Parathyroid adenoma (tissue), 2 donors: ENCODE measurements at regions not wholly inside any gene's neighbourhood (a gene's known extent, or its start where the extent isn't known, plus 50 kb on each side); places are given as distances from the start of the nearest gene placed in this dataset.

Source experiments
- H2AFZ ChIP-seq: fragments of 300-600 bp; sonication (generic); one replicate; pipeline ENCODE4 v1.7.0; 2017; ENCODE audit warnings: antibody characterized with exemption, mild to moderate bottlenecking
- H3K27ac ChIP-seq: fragments of 300-600 bp; sonication (generic); one replicate; pipeline ENCODE4 v1.7.0; 2017
- H3K27me3 ChIP-seq: fragments of 300-600 bp; sonication (generic); one replicate; pipeline ENCODE4 v1.7.0; 2017; ENCODE audit warnings: low read length; ENCODE audit not compliant: control insufficient read depth, insufficient read depth
- H3K36me3 ChIP-seq: fragments of 300-600 bp; sonication (generic); one replicate; pipeline ENCODE4 v1.7.0; 2017; ENCODE audit warnings: low read length; ENCODE audit not compliant: control insufficient read depth, insufficient read depth
- H3K4me1 ChIP-seq: fragments of 300-600 bp; sonication (generic); one replicate; pipeline ENCODE4 v1.7.0; 2017; ENCODE audit warnings: control low read depth
- H3K4me2 ChIP-seq: fragments of 300-600 bp; sonication (generic); one replicate; pipeline ENCODE4 v1.7.0; 2017; ENCODE audit warnings: low read length
- H3K4me3 ChIP-seq: fragments of 300-600 bp; sonication (generic); one replicate; pipeline ENCODE4 v1.7.0; 2017; ENCODE audit warnings: low read depth, low read length
- H3K79me2 ChIP-seq: fragments of 300-600 bp; sonication (generic); one replicate; pipeline ENCODE4 v1.7.0; 2017; ENCODE audit warnings: control low read depth
- H3K9ac ChIP-seq: fragments of 300-600 bp; sonication (generic); one replicate; pipeline ENCODE4 v1.7.0; 2017; ENCODE audit warnings: mild to moderate bottlenecking
- H3K9me3 ChIP-seq: fragments of 300-600 bp; sonication (generic); one replicate; pipeline ENCODE4 v1.7.0; 2017; ENCODE audit warnings: low read length; ENCODE audit not compliant: control insufficient read depth
- TF ChIP-seq, protein P1 (sequence below): fragments of 300-600 bp; sonication (generic); IDR thresholded peaks from one replicate; pipeline ENCODE4 v1.7.0; 2017; ENCODE audit warnings: antibody characterized with exemption, mild to moderate bottlenecking
- donor health status: primary hyperparathyroidism.

DNA sequence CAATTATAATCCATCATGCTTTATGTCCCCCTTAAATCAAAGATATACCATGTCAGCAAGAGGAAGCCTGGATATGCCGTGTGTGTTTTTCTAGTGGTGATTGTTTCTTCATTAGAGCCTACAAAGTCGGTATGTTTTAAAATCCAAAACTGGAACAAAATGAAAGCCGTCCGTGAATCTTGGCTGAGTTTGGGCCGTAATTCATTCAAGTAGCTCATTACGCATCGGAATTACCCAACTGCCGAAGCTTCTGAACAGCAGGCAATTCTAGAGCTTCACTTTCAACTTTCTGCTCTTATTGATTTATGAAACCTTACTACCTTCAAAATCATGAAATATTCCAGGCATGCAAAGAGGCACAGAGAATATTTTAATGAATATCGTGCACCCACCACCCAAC is 224.7 kb downstream of the AACS start:
- H3K27me3 ChIP-seq: no peaks in the 10 kb centered on the region
- no peaks in the 10 kb centered on the region for H3K4me1 ChIP-seq
- H3K9me3 ChIP-seq: no peaks in the 10 kb centered on the region
- H3K4me2 ChIP-seq: no peak overlapping the region
- TF ChIP-seq, protein P1, sequence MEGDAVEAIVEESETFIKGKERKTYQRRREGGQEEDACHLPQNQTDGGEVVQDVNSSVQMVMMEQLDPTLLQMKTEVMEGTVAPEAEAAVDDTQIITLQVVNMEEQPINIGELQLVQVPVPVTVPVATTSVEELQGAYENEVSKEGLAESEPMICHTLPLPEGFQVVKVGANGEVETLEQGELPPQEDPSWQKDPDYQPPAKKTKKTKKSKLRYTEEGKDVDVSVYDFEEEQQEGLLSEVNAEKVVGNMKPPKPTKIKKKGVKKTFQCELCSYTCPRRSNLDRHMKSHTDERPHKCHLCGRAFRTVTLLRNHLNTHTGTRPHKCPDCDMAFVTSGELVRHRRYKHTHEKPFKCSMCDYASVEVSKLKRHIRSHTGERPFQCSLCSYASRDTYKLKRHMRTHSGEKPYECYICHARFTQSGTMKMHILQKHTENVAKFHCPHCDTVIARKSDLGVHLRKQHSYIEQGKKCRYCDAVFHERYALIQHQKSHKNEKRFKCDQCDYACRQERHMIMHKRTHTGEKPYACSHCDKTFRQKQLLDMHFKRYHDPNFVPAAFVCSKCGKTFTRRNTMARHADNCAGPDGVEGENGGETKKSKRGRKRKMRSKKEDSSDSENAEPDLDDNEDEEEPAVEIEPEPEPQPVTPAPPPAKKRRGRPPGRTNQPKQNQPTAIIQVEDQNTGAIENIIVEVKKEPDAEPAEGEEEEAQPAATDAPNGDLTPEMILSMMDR: no peak
- H3K4me3 ChIP-seq: no peak overlapping the region
- no peaks in the 10 kb centered on the region for H3K36me3 ChIP-seq
- H3K79me2 ChIP-seq: no peaks in the 10 kb centered on the region
- no peak overlapping the region for H2AFZ ChIP-seq
- H3K9ac ChIP-seq: no peak overlapping the region
- no peak overlapping the region for H3K27ac ChIP-seq

GRCh38 chr12:125292700-125293099 is 227.5 kb downstream of the AACS start:
- Histone ChIP-seq H3K27me3 (no peaks in the 10 kb centered on the region), H3K79me2 (no peaks in the 10 kb centered on the region), H3K27ac (no peak overlapping the region), H3K36me3 (no peaks in the 10 kb centered on the region), H2AFZ (no peak overlapping the region), H3K4me2 (no peak overlapping the region), H3K4me3 (no peak overlapping the region), H3K9ac (no peak overlapping the region), H3K9me3 (no peaks in the 10 kb centered on the region), H3K4me1 (no peaks in the 10 kb centered on the region)
- TF ChIP-seq, protein P1: no peak

- H3K4me1 ChIP-seq: no peaks in the 10 kb centered on the region
- H3K4me2 ChIP-seq: no peak overlapping the region
- H3K27ac ChIP-seq: no peak overlapping the region
- H3K36me3 ChIP-seq: no peaks in the 10 kb centered on the region
- H3K4me3 ChIP-seq: no peak overlapping the region
- H2AFZ ChIP-seq: no peak overlapping the region
- H3K27me3 ChIP-seq: no peaks in the 10 kb centered on the region
- TF ChIP-seq, protein P1: no peak
- no peaks in the 10 kb centered on the region for H3K9me3 ChIP-seq
- no peak overlapping the region for H3K9ac ChIP-seq
- no peaks in the 10 kb centered on the region for H3K79me2 ChIP-seq
These were observed 230.3 kb downstream of the AACS start for GRCh38 chr12:125295550-125295949.

- no peaks in the 10 kb centered on the region for H3K36me3 ChIP-seq
- H3K79me2 ChIP-seq: no peaks in the 10 kb centered on the region
- no peak overlapping the region for H3K4me2 ChIP-seq
- TF ChIP-seq, protein P1: no peak
- H3K27me3 ChIP-seq: no peaks in the 10 kb centered on the region
- H3K27ac ChIP-seq: no peak overlapping the region
- H3K9me3 ChIP-seq: no peaks in the 10 kb centered on the region
- H3K4me3 ChIP-seq: no peak overlapping the region
- H3K9ac ChIP-seq: no peak overlapping the region
- H2AFZ ChIP-seq: no peak overlapping the region
- no peaks in the 10 kb centered on the region for H3K4me1 ChIP-seq
These were observed 231.5 kb downstream of the AACS start for GRCh38 chr12:125296701-125297100.

DNA sequence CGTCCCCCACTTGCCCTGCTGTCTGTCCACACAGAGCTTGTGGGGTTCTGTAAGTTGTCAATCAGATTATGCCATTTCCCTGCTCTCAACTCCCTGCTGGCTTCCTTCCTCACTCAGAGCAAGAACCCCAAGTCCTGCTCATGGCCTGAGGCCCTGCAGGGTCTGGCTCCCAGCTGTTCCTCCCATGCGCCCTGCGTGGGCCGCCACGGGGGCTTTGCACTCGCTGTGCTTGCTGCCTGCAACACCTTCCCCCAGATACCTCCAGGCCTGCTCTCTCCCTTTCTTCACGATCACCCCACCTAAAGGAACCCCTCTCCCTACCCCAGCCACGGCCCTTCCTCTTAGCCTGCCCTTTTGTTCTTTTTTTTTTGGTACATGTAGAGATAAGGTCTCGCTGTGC is 234.6 kb downstream of the AACS start:
- H3K36me3 ChIP-seq: no peaks in the 10 kb centered on the region

More for the DNA sequence above, 234.6 kb downstream of the AACS start:
- H3K9me3 ChIP-seq: no peaks in the 10 kb centered on the region
- no peaks in the 10 kb centered on the region for H3K4me1 ChIP-seq
- no peak overlapping the region for H3K4me2 ChIP-seq
- H3K9ac ChIP-seq: no peak overlapping the region
- H3K4me3 ChIP-seq: no peak overlapping the region
- H3K79me2 ChIP-seq: no peaks in the 10 kb centered on the region
- no peak overlapping the region for H3K27ac ChIP-seq
- no peaks in the 10 kb centered on the region for H3K27me3 ChIP-seq
- no peak overlapping the region for H2AFZ ChIP-seq
- TF ChIP-seq, protein P1: no peak
